NCI-H128 (cell line): ENCODE measurements at regions not wholly inside any gene's neighbourhood (a gene's known extent, or its start where the extent isn't known, plus 50 kb on each side); places are given as distances from the start of the nearest gene placed in this dataset.

Experiments used
- DNase-seq: peaks from one replicate; lab custom pipeline; 2025; ENCODE audit not compliant: unreplicated experiment; lab: John Stamatoyannopoulos, UW

- DNase-seq, result no peak
Measured at GRCh38 chr3:194265996-194266964, 84.8 kb downstream of the CPN2 start.

GRCh38 chr3:194267744-194268653 is 83.1 kb downstream of the CPN2 start:
- no peak for DNase-seq

- DNase-seq, result no peak
Measured at GRCh38 chr3:194268654-194269512, 82.2 kb downstream of the CPN2 start.

GRCh38 chr3:194269610-194270145 is 81.5 kb downstream of the CPN2 start:
- no peak for DNase-seq

- no peak for DNase-seq
Measured at GRCh38 chr3:194270627-194271459, 80.3 kb downstream of the CPN2 start.

- DNase-seq, result no peak
Measured at GRCh38 chr3:194271460-194272035, 79.6 kb downstream of the CPN2 start.

- DNase-seq, result no peak
Measured at GRCh38 chr3:194272221-194272620, 78.9 kb downstream of the CPN2 start.

GRCh38 chr3:194272861-194273742 is 78.0 kb downstream of the CPN2 start:
- DNase-seq, result no peak

- no peak for DNase-seq
Measured at GRCh38 chr3:194273743-194274310, 77.3 kb downstream of the CPN2 start.

GRCh38 chr3:194274424-194275085 is 76.6 kb downstream of the CPN2 start:
- no peak for DNase-seq

- no peak for DNase-seq
Measured at GRCh38 chr3:194275291-194275690, 75.8 kb downstream of the CPN2 start.

- DNase-seq, result no peak
Measured at GRCh38 chr3:194275721-194276120, 75.4 kb downstream of the CPN2 start.

- DNase-seq, result no peak
Measured at GRCh38 chr3:194276768-194277103, 74.4 kb downstream of the CPN2 start.

- no peak for DNase-seq
Measured at GRCh38 chr3:194277104-194277785, 73.9 kb downstream of the CPN2 start.

- no peak for DNase-seq
Measured at GRCh38 chr3:194277786-194278130, 73.4 kb downstream of the CPN2 start.

- DNase-seq, result no peak
Measured at GRCh38 chr3:194278186-194278845, 72.8 kb downstream of the CPN2 start.

GRCh38 chr3:194279101-194279500 is 72.0 kb downstream of the CPN2 start:
- no peak for DNase-seq
